ENCODE measurements at regions not wholly inside any gene's neighbourhood (a gene's known extent, or its start where the extent isn't known, plus 50 kb on each side); places are given as distances from the start of the nearest gene placed in this dataset.

DNA sequence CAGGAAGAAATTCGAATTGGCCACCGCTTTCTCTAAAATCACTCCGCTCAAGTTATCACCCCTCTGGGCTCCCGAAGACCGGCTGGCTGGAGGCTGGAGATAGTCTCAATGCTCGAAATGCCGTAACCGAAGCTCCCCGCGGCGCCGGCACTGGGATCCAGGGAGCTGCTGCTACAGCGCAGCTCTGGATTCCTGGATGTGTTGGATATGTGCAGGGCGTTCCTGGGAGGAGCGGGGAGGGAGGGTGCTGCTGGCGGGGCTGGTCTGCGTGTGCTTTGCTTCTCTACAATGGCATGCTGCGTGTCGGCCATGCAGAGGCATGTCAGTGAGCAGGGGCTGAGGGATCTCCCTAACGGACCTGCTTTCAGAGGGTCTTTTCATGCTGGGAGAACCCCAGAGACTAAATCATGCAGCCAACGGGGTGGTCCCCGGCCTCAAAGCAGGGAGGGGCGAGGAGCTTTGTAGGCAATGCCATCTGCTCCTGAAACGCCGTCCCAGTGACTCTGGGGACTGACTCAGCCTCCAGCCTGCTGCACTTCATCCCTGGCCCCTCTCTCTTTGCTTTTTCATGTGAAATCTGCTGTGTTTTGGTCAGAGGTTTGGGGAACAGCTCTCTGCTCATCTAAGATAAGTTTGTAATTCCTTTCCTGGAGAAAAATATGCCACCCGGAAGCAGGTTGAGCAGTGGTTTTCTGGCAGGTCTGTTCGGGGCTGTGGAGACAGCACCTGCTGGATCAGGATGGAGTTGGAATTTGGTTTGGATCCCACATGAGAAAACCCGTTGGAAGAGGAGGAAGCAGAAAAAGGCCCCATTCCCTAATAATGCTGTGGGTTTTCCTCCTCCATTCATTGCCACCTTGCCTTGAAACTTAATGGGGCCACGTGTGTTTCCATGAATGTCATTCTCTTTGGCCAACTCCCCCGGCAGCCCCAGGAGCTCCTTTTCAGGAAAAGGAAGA lies 311.4 kb downstream of the SEC14L1 start:
- no peaks in the 10 kb centered on the region for H3K27me3 Mint-ChIP-seq
- peak overlapping the region; percentile 95 to 99 (median 98) for H3K4me3 Mint-ChIP-seq
- no peaks in the 10 kb centered on the region for H3K9me3 Mint-ChIP-seq
- H3K27ac Mint-ChIP-seq, result peak overlapping the region; percentile 79 to 100 (median 98)
- H3K4me1 Mint-ChIP-seq, result peaks cover 24 to 36% (median 32%) of the 10 kb centered on the region in 3 donors
- no peaks in the 10 kb centered on the region for H3K36me3 Mint-ChIP-seq

DNA sequence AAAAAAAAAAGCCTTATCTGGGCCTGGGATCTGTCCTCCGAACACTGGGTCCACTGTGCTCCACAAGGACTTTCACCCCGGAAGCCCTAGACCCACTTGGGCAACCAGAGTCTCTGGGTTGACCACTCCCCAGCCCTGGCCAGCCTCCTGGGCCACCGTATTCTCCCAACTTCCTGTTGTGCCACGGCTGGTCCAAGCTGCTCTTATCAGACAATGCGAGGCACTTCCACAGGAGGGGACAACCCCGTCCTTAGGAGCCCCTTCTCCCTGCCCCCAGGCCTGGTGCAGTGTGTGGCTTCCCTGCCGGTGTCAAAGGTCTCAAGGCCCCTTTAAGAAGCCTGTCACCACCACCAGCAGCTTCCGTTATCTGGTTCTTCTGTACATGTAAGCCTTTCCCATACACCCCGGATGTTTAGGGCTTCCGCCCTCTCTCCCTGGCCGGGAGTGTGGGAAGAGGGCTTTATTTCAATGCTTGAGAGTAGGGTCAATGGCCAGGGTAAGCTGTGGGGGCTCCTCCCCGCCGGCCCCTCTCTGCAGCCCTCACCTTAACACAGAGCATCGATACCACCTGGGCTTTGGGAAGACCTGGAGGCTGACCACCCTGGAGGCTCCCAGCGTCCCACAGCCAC lies 313.0 kb downstream of the SEC14L1 start:
- Mint-ChIP-seq H3K9me3 (no peaks in the 10 kb centered on the region), H3K36me3 (no peaks in the 10 kb centered on the region), H3K27me3 (no peaks in the 10 kb centered on the region), H3K27ac (peak overlapping the region; percentile 79 to 100 (median 98)), H3K4me3 (peak overlapping the region; percentile 95 to 99 (median 98)), H3K4me1 (peaks cover 33 to 43% (median 39%) of the 10 kb centered on the region in 3 donors)

DNA sequence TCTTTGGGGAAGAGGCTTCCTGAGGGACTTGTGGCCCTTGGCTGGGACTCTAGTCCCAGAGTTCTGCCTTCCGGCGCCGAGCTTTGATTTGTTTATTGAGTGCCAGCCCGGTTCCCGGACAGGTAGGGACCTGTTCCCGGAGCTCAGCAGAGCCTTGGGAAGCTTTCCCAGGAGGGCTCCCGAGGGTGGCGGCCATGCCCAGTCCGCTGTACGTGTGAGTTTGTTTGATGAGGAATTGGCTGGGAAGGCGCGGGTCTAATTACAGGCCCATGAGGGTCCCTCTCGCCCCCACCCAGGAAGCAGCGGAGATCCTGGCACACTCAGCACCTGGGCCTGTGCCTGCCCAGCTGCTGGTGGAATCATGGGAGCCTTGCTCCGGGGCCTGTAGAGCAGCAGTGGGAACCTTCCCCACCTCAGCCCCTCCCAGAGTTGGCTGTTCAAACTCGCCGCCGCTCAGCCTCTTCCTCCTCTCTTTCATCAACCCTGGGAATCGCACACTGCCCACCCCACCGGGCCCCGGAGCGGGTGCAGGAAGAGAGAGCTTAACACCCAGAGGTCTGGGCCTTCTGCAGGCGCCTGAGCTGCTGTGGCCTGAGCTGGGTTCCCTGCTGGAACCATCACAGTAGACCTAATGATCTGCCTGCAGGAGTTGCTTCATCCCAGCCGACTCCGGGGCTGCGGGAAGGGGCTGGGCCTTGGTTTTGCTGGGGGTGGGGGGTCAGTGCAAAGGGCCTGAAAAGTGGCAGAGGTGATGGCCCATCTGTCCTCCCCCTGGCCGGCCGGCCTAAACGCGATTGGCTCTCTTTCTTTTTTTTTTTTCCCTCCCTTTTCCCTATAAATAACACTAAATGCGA lies 313.7 kb downstream of the SEC14L1 start:
- H3K27ac Mint-ChIP-seq, result peak overlapping the region; percentile 79 to 100 (median 98)
- peaks cover 37 to 43% (median 41%) of the 10 kb centered on the region in 3 donors for H3K4me1 Mint-ChIP-seq
- H3K9me3 Mint-ChIP-seq, result no peaks in the 10 kb centered on the region
- H3K27me3 Mint-ChIP-seq, result no peaks in the 10 kb centered on the region
- H3K36me3 Mint-ChIP-seq, result no peaks in the 10 kb centered on the region
- peak overlapping the region; percentile 95 to 99 (median 98) for H3K4me3 Mint-ChIP-seq

DNA sequence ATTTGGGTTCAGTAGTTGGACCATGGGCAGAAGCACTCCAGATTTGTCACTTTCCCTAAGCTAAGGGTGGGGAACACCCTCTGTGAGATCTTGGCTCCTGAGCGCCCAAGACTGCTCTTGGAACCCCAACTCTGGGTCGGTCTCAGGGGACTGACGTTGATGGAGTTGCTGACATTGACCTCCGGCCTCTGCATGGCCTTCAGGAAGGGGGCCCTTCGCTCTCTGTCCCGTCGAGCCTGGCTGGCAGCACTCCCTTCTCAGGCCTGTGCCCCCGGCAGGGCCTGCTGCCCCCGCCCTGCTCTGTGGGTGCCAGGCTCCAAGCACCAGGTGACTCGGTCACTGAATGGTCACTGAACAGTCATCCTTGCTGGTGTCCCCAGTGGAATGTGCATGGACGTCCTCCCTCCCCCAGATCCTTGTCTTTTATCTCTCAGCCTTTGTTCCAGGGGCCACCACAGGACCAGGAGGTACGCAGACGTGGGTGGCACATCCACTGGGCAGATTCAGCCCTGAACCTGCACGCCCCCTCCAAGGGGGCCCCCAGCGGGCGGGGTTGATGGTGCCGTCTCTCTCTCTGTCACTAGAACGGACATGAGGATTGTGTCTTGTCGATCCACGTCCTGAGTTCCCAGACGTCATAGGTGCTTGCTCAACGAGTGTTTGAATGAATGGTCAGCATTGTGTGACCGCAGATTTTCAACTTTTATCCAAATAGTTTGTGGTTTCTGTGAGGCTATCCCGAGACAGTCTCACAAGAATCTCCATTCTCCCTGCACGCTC lies 314.5 kb downstream of the SEC14L1 start:
- Mint-ChIP-seq H3K27ac (peak overlapping the region; percentile 79 to 100 (median 98)), H3K4me3 (peak overlapping the region; percentile 95 to 99 (median 98)), H3K4me1 (peaks cover 42 to 44% (median 43%) of the 10 kb centered on the region in 3 donors), H3K36me3 (no peaks in the 10 kb centered on the region), H3K9me3 (no peaks in the 10 kb centered on the region), H3K27me3 (peaks cover 1% of the 10 kb centered on the region)

DNA sequence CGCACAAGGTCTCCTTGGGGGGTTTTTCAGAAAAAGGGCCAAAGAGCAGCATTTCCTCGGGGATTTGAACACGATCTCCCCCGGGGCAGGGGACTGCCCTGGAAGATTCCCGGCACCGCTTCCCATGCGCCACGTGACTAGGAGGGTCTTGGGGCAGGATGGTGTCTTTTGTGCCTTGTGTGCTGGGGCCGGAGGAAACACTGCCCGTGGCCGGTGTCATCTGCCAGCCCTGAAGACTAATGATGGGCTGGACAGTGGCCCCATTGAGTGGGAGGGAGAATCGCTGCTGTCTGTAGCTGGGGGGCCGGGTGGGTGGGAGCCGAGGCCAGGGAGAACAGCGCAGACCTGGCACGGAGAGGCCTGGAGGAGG lies 315.1 kb downstream of the SEC14L1 start:
- peaks cover 45 to 47% (median 46%) of the 10 kb centered on the region in 3 donors for H3K4me1 Mint-ChIP-seq
- no peaks in the 10 kb centered on the region for H3K36me3 Mint-ChIP-seq
- peak overlapping the region; percentile 79 to 100 (median 98) for H3K27ac Mint-ChIP-seq
- H3K27me3 Mint-ChIP-seq, result peaks cover 1% of the 10 kb centered on the region
- peak overlapping the region; percentile 95 to 99 (median 98) for H3K4me3 Mint-ChIP-seq
- H3K9me3 Mint-ChIP-seq, result no peaks in the 10 kb centered on the region

DNA sequence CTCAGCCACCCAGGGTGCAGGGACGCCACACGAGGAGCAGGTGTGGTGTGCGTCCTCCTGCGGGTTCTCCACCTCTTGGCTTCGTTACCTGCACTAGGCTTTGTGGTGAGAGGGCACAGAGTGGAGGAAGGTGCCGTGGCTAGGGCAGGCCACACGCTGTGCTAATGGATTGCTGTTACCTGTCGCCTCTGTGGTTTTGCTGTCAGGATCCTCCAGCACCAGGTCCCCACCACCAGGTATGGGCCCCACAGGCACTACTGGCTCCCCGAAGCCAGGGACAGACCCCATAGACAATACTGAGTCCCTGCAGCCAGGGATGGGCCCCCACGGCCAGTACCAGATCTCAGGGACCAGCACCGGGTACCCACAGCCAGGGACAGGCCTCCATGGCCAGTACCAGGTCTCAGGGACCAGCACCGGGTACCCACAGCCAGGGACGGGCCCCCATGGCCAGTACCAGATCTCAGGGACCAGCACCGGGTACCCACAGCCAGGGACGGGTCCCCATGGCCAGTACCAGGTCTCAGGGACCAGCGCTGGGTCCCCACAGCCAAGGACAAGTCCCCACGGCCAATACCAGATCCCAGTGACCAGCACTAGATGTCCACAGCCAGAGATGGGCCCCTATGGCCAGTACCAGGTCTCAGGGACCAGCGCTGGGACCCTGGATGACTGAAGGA lies 315.6 kb downstream of the SEC14L1 start:
- Mint-ChIP-seq H3K27me3 (peaks cover 1% of the 10 kb centered on the region), H3K27ac (peak overlapping the region; percentile 79 to 100 (median 97)), H3K4me3 (peak overlapping the region; percentile 95 to 99 (median 98)), H3K4me1 (peaks cover 47 to 52% (median 50%) of the 10 kb centered on the region in 3 donors), H3K36me3 (no peaks in the 10 kb centered on the region), H3K9me3 (no peaks in the 10 kb centered on the region)

DNA sequence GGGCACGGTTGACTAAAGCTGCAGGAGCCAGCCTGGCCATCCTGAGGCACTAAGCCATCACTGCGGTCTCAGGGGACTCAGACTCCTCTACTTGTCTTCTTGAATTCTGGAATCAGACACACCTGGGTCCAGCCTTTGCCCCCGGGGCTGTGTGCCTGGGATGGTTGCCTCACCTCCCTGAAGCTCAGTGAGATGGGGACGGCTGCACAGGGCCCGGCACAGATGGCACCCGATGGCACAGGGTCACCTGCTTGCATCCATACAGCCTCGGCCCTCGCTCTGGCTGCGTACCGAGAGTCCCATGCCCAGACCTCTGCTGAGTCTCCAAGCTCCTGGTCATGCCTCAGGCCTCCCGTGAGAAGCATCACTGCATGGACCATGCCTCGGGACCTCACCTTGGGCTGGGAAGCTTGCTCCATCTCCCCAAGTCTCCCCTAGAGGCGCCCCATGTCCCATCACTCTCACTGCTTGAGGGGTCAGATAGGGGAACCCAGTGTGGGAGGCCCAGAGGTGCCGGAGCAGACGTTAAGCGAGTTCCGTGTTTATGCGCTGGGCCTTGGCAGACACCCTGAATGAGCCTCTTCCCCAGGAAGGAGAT lies 316.3 kb downstream of the SEC14L1 start:
- peaks cover 1% of the 10 kb centered on the region for H3K27me3 Mint-ChIP-seq
- no peaks in the 10 kb centered on the region for H3K36me3 Mint-ChIP-seq
- peaks cover 47 to 56% (median 54%) of the 10 kb centered on the region in 3 donors for H3K4me1 Mint-ChIP-seq
- H3K27ac Mint-ChIP-seq, result peak overlapping the region; percentile 79 to 100 (median 97)
- H3K9me3 Mint-ChIP-seq, result no peaks in the 10 kb centered on the region
- peak overlapping the region; percentile 88 to 98 (median 95) for H3K4me3 Mint-ChIP-seq

DNA sequence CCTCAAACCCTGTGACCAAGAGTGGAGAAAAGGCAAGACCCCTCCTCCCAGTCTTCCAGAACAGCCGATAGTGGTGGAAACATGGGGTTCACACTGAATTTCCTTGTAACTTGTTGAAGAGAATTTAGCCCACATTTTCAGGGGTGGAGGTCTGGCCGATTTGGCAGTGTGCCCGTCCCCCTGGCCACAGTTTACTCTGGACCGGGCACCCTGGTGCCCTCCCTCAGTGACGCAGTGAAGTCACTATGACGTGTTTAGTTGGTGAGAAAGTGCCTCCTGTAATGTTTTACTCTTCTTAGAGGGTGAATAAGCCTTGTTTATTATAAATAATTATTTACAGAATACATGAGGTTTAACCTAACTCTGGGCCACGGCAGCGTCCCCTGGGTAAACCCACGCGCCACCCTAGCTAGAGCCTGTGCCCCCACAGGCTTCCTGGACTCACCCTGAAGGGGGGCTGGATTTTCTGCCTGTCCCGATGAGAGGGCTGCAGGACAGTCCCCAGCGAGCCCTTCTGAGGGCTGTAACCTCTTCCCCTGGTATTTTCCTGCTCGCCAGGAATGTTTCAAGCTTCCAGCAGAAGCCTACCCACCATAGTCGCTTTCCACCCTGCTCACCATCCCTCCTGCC lies 316.9 kb downstream of the SEC14L1 start:
- Mint-ChIP-seq H3K9me3 (no peaks in the 10 kb centered on the region), H3K36me3 (no peaks in the 10 kb centered on the region), H3K4me3 (peak overlapping the region; percentile 88 to 98 (median 95)), H3K27ac (peak overlapping the region; percentile 79 to 100 (median 97)), H3K4me1 (peaks cover 50 to 56% (median 55%) of the 10 kb centered on the region in 3 donors), H3K27me3 (peaks cover 1% of the 10 kb centered on the region)

DNA sequence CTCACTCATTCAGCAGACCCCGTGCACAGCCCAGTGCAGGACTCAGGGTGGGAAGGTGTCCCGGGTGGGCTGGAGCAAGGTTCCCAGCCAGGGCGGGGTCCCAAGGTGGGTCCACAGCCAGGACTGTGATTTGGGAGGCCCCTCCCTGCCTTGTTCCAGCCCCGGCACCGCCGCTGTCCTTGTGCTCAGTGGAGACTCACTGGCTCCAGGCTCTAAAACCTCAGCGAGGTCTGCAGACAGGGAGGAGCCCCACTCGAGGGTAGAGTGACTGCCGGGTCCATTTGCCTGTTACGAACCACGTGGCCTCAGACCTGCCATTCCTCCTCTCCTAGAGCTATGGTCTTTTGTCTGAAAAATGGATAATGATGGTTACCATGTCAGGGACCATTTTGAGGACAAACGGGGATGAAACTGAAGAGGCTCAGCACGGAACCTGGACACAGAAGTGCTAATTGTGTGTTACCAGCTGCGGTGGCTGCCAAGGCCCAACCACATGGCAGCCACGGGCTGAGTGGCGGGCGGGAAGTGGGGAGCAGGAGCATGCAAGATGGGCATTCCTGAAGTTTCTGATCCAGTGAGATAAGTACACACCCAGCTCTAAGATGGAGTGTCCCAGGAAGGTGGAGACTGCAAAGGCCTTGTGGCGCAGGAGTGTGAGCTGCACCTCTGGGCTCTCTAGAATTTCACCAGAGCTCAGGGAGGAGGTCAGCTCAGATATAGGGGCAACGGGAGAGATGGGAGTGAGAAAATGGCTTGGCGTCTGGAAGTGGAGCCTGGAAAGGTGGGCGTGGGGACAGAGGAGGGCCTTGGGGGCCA lies 317.6 kb downstream of the SEC14L1 start:
- H3K27ac Mint-ChIP-seq, result peak overlapping the region; percentile 79 to 100 (median 97)
- H3K4me3 Mint-ChIP-seq, result peak overlapping the region; percentile 82 to 98 (median 92)
- H3K4me1 Mint-ChIP-seq, result peaks cover 54 to 60% (median 60%) of the 10 kb centered on the region in 3 donors
- peaks cover 2% of the 10 kb centered on the region for H3K27me3 Mint-ChIP-seq
- no peaks in the 10 kb centered on the region for H3K9me3 Mint-ChIP-seq
- H3K36me3 Mint-ChIP-seq, result peaks cover 3% of the 10 kb centered on the region

DNA sequence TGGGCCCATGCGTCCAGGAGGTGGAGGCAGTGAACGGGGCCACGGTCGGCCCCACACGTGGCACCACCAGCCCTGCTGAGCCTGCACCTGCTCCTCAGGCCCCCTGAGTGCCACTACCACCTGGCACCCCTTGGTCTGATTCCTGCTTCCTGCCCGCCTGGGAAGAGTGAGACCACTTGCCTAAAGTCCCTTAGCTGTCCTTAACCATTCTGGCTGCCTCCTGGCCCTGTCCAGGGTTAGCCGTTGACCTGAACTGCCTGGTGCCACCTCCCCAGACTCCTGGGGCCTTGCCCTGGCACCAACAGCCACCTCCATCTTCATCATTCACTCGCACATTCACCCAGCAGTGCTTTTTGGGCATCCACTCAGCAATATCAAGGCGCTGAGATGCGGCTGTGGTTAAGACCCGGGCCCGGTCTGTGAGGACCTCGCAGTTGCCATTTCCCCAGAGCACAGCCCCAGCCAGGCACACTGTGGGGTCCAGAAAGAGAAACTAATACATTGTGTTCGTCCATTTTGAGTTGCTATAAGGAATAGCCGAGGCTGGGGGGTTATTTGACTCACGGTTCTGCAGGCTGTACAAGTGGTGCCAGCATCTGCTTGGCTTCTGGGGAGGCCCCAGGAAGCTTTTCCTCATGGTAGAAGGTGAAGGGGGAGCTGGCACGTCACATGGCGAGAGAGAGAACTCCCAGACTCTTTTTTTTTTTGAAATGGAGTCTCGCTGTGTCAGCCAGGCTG lies 318.4 kb downstream of the SEC14L1 start:
- H3K9me3 Mint-ChIP-seq, result no peaks in the 10 kb centered on the region
- H3K27me3 Mint-ChIP-seq, result peaks cover 2% of the 10 kb centered on the region
- peak overlapping the region; percentile 79 to 100 (median 99) for H3K27ac Mint-ChIP-seq
- H3K36me3 Mint-ChIP-seq, result peaks cover 3% of the 10 kb centered on the region
- H3K4me1 Mint-ChIP-seq, result peaks cover 48 to 60% (median 58%) of the 10 kb centered on the region in 3 donors
- peak overlapping the region; percentile 82 to 98 (median 92) for H3K4me3 Mint-ChIP-seq

DNA sequence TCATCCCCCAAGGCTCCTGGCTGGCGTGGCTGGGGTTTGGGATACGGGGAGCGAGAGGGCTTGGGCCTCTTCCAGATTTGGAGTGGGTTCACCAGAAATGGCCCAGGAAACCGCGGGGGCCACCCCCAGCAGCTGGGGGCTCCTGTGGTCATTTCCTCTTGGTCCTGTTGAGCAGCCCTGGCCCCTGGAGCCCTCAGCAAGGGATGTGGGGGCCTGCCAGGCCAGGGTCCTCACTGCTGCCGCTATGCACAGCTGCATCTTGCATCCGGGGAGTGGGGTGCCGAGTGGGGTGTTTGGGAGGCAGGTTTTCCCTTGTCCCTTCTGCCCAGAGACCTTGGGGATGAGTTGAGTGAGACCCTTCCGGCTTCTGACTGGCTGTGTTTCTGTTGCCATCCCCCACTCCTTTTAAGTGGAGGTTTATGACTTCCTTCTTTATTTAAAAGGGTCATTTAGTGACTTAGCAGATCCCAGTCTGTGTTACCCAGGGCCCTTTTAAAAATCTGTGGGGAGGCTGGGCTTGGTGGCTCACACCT lies 319.8 kb downstream of the SEC14L1 start:
- peak overlapping the region; percentile 79 to 100 (median 99) for H3K27ac Mint-ChIP-seq
- peaks cover 54 to 64% (median 63%) of the 10 kb centered on the region in 3 donors for H3K4me1 Mint-ChIP-seq
- H3K36me3 Mint-ChIP-seq, result peaks cover 6% of the 10 kb centered on the region
- peaks cover 2% of the 10 kb centered on the region for H3K27me3 Mint-ChIP-seq
- H3K9me3 Mint-ChIP-seq, result no peaks in the 10 kb centered on the region
- peak overlapping the region; percentile 82 to 98 (median 94) for H3K4me3 Mint-ChIP-seq

Measured in IgD-negative memory B cell (primary cell).